Liver (tissue), 8 donors: ENCODE measurements at regions not wholly inside any gene's neighbourhood (a gene's known extent, or its start where the extent isn't known, plus 50 kb on each side); places are given as distances from the start of the nearest gene placed in this dataset.

Experiments
- DNase-seq: peaks from one replicate; pipeline ENCODE4 v3.0.0-alpha.2; 2017; ENCODE audit warnings: low spot score
- H3K27ac ChIP-seq, 2 donors: one replicate each; pipeline ENCODE4 v1.7.0; 2013; ENCODE audit warnings: inconsistent platforms in 2 of 2, low read length in 2 of 2, control low read depth in 1 of 2, low read depth in 1 of 2, mild to moderate bottlenecking in 1 of 2
- H3K27me3 ChIP-seq, 4 donors: one replicate each; pipeline versions ENCODE4 v1.6.1 to v1.7.0; 2013; ENCODE audit warnings: low read length in 3 of 4, inconsistent platforms in 1 of 4, mild to moderate bottlenecking in 1 of 4, moderate library complexity in 1 of 4; ENCODE audit not compliant: control insufficient read depth in 4 of 4, insufficient read depth in 4 of 4
- H3K36me3 ChIP-seq, 4 donors: one replicate each; pipeline versions ENCODE4 v1.6.1 to v1.7.0; 2013; ENCODE audit warnings: low read length in 3 of 4, mild to moderate bottlenecking in 3 of 4, low read depth in 1 of 4, moderate library complexity in 1 of 4; ENCODE audit not compliant: control insufficient read depth in 4 of 4, insufficient read depth in 3 of 4
- H3K4me1 ChIP-seq, 4 donors: one replicate each; pipeline versions ENCODE4 v1.6.1 to v1.7.0; 2013; ENCODE audit warnings: low read length in 3 of 4, mild to moderate bottlenecking in 3 of 4, moderate library complexity in 1 of 4; ENCODE audit not compliant: control insufficient read depth in 4 of 4, insufficient read depth in 4 of 4
- H3K4me3 ChIP-seq, 3 donors: one replicate each; pipeline versions ENCODE4 v1.6.1 to v1.7.0; 2013; ENCODE audit warnings: low read length in 3 of 3, control low read depth in 1 of 3, low read depth in 1 of 3, mild to moderate bottlenecking in 1 of 3
- H3K9ac ChIP-seq, 2 donors: one replicate each; pipeline ENCODE4 v1.7.0; 2013; ENCODE audit warnings: low read length in 2 of 2, mild to moderate bottlenecking in 2 of 2, moderate library complexity in 2 of 2, control low read depth in 1 of 2, low read depth in 1 of 2
- H3K9me3 ChIP-seq, 4 donors: one replicate each; pipeline versions ENCODE4 v1.6.1 to v1.7.0; 2013; ENCODE audit warnings: low read length in 3 of 4; ENCODE audit not compliant: control insufficient read depth in 4 of 4
- EGR1 ChIP-seq, 2 donors: IDR thresholded peaks; 2 replicates each; pipeline ENCODE4 v1.6.1; 2016 to 2018; ENCODE audit warnings: antibody characterized with exemption in 2 of 2, low read depth in 2 of 2
- FOXA1 ChIP-seq: IDR thresholded peaks from 2 replicates; pipeline ENCODE4 v1.6.1; 2016; ENCODE audit warnings: antibody characterized with exemption
- FOXA2 ChIP-seq: IDR thresholded peaks from 2 replicates; pipeline ENCODE4 v1.6.1; 2016; ENCODE audit warnings: antibody characterized with exemption
- GABPA ChIP-seq, 2 donors: IDR thresholded peaks in 1 of 2; conservative IDR thresholded peaks in 1 of 2; 2 replicates each; pipeline ENCODE4 v1.6.1; 2016; ENCODE audit warnings: antibody characterized with exemption in 2 of 2, mild to moderate bottlenecking in 1 of 2, moderate library complexity in 1 of 2
- HNF4A ChIP-seq, 2 donors: conservative IDR thresholded peaks; 2 replicates each; pipeline ENCODE4 v1.6.1; 2016; ENCODE audit warnings: antibody characterized with exemption in 2 of 2, mild to moderate bottlenecking in 2 of 2
- HNF4G ChIP-seq: IDR thresholded peaks from 2 replicates; pipeline ENCODE4 v1.6.1; 2016; ENCODE audit warnings: antibody characterized with exemption
- JUND ChIP-seq, 2 donors: IDR thresholded peaks; 2 replicates each; pipeline ENCODE4 v1.6.1; 2016; ENCODE audit warnings: antibody characterized with exemption in 2 of 2
- NR2F2 ChIP-seq: IDR thresholded peaks from 2 replicates; pipeline ENCODE4 v1.6.1; 2016; ENCODE audit warnings: antibody characterized with exemption
- RAD21 ChIP-seq, 2 donors: IDR thresholded peaks; 2 replicates each; pipeline ENCODE4 v1.6.1; 2016; ENCODE audit warnings: antibody characterized with exemption in 2 of 2, mild to moderate bottlenecking in 2 of 2
- RXRA ChIP-seq, 2 donors: IDR thresholded peaks; 2 replicates each; pipeline ENCODE4 v1.6.1; 2017 to 2018; ENCODE audit warnings: antibody characterized with exemption in 2 of 2, mild to moderate bottlenecking in 1 of 2
- SP1 ChIP-seq: IDR thresholded peaks from 2 replicates; pipeline ENCODE4 v1.6.1; 2018; ENCODE audit warnings: antibody characterized with exemption, mild to moderate bottlenecking
- TAF1 ChIP-seq: conservative IDR thresholded peaks from 2 replicates; pipeline ENCODE4 v1.6.1; 2016; ENCODE audit warnings: antibody characterized with exemption, mild to moderate bottlenecking
- YY1 ChIP-seq: IDR thresholded peaks from 2 replicates; pipeline ENCODE4 v1.6.1; 2016; ENCODE audit warnings: antibody characterized with exemption, mild to moderate bottlenecking
- WGBS: extraction: QIAGEN DNeasy Blood & Tissue Kit; methylation state at CpG from one replicate; pipeline ENCODE4 v1.1.7; 2013; 5-methylcytosine and 5-hydroxymethylcytosine counted together
- TF ChIP-seq, protein P1 (sequence below): fragments of 150-350 bp; IDR thresholded peaks from 2 replicates; pipeline ENCODE4 v1.5.1; 2017; ENCODE audit warnings: improper control_type of control experiment, low read depth, low read length; ENCODE audit not compliant: missing input control
- TF ChIP-seq, protein P2 (sequence below): IDR thresholded peaks from 2 replicates; pipeline ENCODE4 v1.6.1; 2016; ENCODE audit warnings: antibody characterized with exemption
- TF ChIP-seq, protein P3 (sequence below): IDR thresholded peaks from 2 replicates; pipeline ENCODE4 v1.6.1; 2016; ENCODE audit warnings: antibody characterized with exemption
- TF ChIP-seq, protein P4 (sequence below): IDR thresholded peaks from 2 replicates; pipeline ENCODE4 v1.6.1; 2016; ENCODE audit warnings: antibody characterized with exemption
- TF ChIP-seq, protein P5 (sequence below): IDR thresholded peaks from 2 replicates; pipeline ENCODE4 v1.6.1; 2016; ENCODE audit warnings: antibody characterized with exemption, mild to moderate bottlenecking
- donor health status: healthy.
- donor health status: healthy.
- donor health status: healthy.
- donor health status: healthy.
- donor health status: healthy.

DNA sequence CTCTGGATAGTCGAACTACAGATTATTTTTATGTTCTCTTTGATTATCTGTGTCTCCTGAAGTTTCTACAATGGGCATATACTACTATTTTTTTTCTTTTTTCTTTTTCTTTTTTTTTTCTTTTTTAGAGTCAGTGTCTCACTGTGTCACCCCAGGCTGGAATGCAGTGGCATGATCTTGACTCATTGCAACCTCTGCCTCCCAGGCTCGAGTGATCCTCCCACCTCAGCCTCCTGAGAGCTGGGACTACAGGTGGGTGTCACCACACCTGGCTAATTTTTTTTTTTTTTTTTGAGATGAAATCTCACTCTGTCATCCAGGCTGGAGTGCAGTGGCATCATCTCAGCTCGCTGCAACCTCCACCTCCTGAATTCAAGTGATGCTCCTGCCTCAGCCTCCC lies 250.7 kb upstream of the KAZN start:
- H3K27ac ChIP-seq: no peak overlapping the region
- no peak overlapping the region for H3K4me3 ChIP-seq
- H3K4me1 ChIP-seq: no peaks in the 10 kb centered on the region
- no peaks in the 10 kb centered on the region for H3K9me3 ChIP-seq
- H3K27me3 ChIP-seq: no peaks in the 10 kb centered on the region
- 63% methylated on average over 3 of the region's 3 CpGs for WGBS
- TF ChIP-seq, protein P1, sequence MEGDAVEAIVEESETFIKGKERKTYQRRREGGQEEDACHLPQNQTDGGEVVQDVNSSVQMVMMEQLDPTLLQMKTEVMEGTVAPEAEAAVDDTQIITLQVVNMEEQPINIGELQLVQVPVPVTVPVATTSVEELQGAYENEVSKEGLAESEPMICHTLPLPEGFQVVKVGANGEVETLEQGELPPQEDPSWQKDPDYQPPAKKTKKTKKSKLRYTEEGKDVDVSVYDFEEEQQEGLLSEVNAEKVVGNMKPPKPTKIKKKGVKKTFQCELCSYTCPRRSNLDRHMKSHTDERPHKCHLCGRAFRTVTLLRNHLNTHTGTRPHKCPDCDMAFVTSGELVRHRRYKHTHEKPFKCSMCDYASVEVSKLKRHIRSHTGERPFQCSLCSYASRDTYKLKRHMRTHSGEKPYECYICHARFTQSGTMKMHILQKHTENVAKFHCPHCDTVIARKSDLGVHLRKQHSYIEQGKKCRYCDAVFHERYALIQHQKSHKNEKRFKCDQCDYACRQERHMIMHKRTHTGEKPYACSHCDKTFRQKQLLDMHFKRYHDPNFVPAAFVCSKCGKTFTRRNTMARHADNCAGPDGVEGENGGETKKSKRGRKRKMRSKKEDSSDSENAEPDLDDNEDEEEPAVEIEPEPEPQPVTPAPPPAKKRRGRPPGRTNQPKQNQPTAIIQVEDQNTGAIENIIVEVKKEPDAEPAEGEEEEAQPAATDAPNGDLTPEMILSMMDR: no peak
- TF ChIP-seq, protein P2, sequence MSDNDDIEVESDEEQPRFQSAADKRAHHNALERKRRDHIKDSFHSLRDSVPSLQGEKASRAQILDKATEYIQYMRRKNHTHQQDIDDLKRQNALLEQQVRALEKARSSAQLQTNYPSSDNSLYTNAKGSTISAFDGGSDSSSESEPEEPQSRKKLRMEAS: no peak
- TF ChIP-seq JUND (IDR thresholded peaks at IDR 0.05) (no peak), TAF1 (no peak), GABPA (IDR thresholded peaks at IDR 0.05 in 1 of 2, conservative IDR thresholded peaks at IDR 0.05 in 1 of 2) (no peak), HNF4A (conservative IDR thresholded peaks at IDR 0.05) (no peak), HNF4G (no peak), FOXA1 (no peak), EGR1 (IDR thresholded peaks at IDR 0.05; ENCODE audit: low read depth in 2 of 2) (no peak), SP1 (no peak), NR2F2 (no peak), RXRA (IDR thresholded peaks at IDR 0.05) (no peak), YY1 (no peak)
- TF ChIP-seq, protein P3, sequence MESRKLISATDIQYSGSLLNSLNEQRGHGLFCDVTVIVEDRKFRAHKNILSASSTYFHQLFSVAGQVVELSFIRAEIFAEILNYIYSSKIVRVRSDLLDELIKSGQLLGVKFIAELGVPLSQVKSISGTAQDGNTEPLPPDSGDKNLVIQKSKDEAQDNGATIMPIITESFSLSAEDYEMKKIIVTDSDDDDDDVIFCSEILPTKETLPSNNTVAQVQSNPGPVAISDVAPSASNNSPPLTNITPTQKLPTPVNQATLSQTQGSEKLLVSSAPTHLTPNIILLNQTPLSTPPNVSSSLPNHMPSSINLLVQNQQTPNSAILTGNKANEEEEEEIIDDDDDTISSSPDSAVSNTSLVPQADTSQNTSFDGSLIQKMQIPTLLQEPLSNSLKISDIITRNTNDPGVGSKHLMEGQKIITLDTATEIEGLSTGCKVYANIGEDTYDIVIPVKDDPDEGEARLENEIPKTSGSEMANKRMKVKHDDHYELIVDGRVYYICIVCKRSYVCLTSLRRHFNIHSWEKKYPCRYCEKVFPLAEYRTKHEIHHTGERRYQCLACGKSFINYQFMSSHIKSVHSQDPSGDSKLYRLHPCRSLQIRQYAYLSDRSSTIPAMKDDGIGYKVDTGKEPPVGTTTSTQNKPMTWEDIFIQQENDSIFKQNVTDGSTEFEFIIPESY: no peak
- TF ChIP-seq, protein P4, sequence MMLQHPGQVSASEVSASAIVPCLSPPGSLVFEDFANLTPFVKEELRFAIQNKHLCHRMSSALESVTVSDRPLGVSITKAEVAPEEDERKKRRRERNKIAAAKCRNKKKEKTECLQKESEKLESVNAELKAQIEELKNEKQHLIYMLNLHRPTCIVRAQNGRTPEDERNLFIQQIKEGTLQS: no peak
- TF ChIP-seq, protein P5, sequence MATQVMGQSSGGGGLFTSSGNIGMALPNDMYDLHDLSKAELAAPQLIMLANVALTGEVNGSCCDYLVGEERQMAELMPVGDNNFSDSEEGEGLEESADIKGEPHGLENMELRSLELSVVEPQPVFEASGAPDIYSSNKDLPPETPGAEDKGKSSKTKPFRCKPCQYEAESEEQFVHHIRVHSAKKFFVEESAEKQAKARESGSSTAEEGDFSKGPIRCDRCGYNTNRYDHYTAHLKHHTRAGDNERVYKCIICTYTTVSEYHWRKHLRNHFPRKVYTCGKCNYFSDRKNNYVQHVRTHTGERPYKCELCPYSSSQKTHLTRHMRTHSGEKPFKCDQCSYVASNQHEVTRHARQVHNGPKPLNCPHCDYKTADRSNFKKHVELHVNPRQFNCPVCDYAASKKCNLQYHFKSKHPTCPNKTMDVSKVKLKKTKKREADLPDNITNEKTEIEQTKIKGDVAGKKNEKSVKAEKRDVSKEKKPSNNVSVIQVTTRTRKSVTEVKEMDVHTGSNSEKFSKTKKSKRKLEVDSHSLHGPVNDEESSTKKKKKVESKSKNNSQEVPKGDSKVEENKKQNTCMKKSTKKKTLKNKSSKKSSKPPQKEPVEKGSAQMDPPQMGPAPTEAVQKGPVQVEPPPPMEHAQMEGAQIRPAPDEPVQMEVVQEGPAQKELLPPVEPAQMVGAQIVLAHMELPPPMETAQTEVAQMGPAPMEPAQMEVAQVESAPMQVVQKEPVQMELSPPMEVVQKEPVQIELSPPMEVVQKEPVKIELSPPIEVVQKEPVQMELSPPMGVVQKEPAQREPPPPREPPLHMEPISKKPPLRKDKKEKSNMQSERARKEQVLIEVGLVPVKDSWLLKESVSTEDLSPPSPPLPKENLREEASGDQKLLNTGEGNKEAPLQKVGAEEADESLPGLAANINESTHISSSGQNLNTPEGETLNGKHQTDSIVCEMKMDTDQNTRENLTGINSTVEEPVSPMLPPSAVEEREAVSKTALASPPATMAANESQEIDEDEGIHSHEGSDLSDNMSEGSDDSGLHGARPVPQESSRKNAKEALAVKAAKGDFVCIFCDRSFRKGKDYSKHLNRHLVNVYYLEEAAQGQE: no peak
- no peak overlapping the region for H3K9ac ChIP-seq
- no peaks in the 10 kb centered on the region for H3K36me3 ChIP-seq
- no peak for DNase-seq

DNA sequence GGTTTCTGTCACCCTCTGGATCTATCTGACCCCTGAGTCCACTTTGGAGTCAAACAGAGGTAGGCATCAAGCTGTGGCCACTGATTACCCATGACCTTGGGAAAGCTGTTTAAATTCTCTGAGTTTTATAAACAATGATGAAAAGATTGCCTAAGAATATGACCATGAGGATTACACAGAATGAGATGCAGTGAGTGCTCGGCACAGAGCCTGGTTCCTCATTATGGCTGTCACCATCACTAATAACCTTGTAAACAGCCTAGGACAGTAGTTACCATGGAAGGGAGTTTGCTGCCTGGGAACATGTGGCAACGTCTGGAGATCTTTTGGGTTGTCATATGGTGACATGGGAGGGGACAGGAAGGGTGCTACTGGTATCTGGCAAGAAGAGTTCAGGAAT lies 248.3 kb upstream of the KAZN start:
- no peaks in the 10 kb centered on the region for H3K4me1 ChIP-seq
- no peak for TF ChIP-seq YY1
- no peak for TF ChIP-seq JUND (IDR thresholded peaks at IDR 0.05)
- TF ChIP-seq, protein P5: no peak
- TF ChIP-seq HNF4A (conservative IDR thresholded peaks at IDR 0.05): no peak
- TF ChIP-seq RXRA (IDR thresholded peaks at IDR 0.05): no peak
- TF ChIP-seq, protein P3: no peak
- TF ChIP-seq TAF1: no peak
- TF ChIP-seq FOXA1: no peak
- TF ChIP-seq SP1: no peak
- no peak for TF ChIP-seq FOXA2
- TF ChIP-seq NR2F2: no peak
- TF ChIP-seq RAD21 (IDR thresholded peaks at IDR 0.05): no peak

More for the DNA sequence above, 248.3 kb upstream of the KAZN start:
- Histone ChIP-seq H3K27ac (no peak overlapping the region), H3K36me3 (no peaks in the 10 kb centered on the region), H3K4me3 (no peak overlapping the region), H3K9ac (no peak overlapping the region), H3K9me3 (no peaks in the 10 kb centered on the region), H3K27me3 (no peaks in the 10 kb centered on the region)
- no peak for DNase-seq
- 65% methylated on average over 2 of the region's 2 CpGs for WGBS
